ENCODE measurements at regions not wholly inside any gene's neighbourhood (a gene's known extent, or its start where the extent isn't known, plus 50 kb on each side); places are given as distances from the start of the nearest gene placed in this dataset.

GRCh38 chr11:71305451-71306125, 53.2 kb upstream of the SHANK2 start:
- no peak for TF ChIP-seq CTCF (IDR thresholded peaks at IDR 0.05; ENCODE audit: insufficient read depth, low read length, poor library complexity, severe bottlenecking)
- Histone ChIP-seq H3K36me3 (ENCODE audit: control insufficient read depth, insufficient read depth, low read length) (no peaks in the 10 kb centered on the region), H3K27me3 (replicated peaks; ENCODE audit: control insufficient read depth, insufficient read depth, low read length) (peaks cover 2% of the 10 kb centered on the region; the same call in 1 of the 2 replicates), H3K4me3 (replicated peaks; ENCODE audit: low read depth, low read length) (no peak overlapping the region)
- no peak for DNase-seq (ENCODE audit: extremely low read depth, insufficient read length)

GRCh38 chr11:71305041-71305440, 52.7 kb upstream of the SHANK2 start:
- no peak for DNase-seq (ENCODE audit: extremely low read depth, insufficient read length)
- TF ChIP-seq CTCF (IDR thresholded peaks at IDR 0.05; ENCODE audit: insufficient read depth, low read length, poor library complexity, severe bottlenecking): no peak

GRCh38 chr11:71304491-71304890, 52.1 kb upstream of the SHANK2 start:
- no peaks in the 10 kb centered on the region for H3K36me3 ChIP-seq (ENCODE audit: control insufficient read depth, insufficient read depth, low read length)
- no peak for TF ChIP-seq CTCF (IDR thresholded peaks at IDR 0.05; ENCODE audit: insufficient read depth, low read length, poor library complexity, severe bottlenecking)
- H3K4me3 ChIP-seq (replicated peaks; ENCODE audit: low read depth, low read length): no peak overlapping the region
- H3K27me3 ChIP-seq (replicated peaks; ENCODE audit: control insufficient read depth, insufficient read depth, low read length): peaks cover 2% of the 10 kb centered on the region; the same call in 1 of the 2 replicates
- DNase-seq (ENCODE audit: extremely low read depth, insufficient read length): no peak

More at GRCh38 chr11:71305041-71305440, 52.7 kb upstream of the SHANK2 start:
- Histone ChIP-seq H3K27me3 (replicated peaks; ENCODE audit: control insufficient read depth, insufficient read depth, low read length) (peaks cover 2% of the 10 kb centered on the region; the same call in 1 of the 2 replicates), H3K36me3 (ENCODE audit: control insufficient read depth, insufficient read depth, low read length) (no peaks in the 10 kb centered on the region), H3K4me3 (replicated peaks; ENCODE audit: low read depth, low read length) (no peak overlapping the region)

GRCh38 chr11:71304045-71304444, 51.7 kb upstream of the SHANK2 start:
- TF ChIP-seq CTCF (IDR thresholded peaks at IDR 0.05; ENCODE audit: insufficient read depth, low read length, poor library complexity, severe bottlenecking): no peak
- DNase-seq (ENCODE audit: extremely low read depth, insufficient read length): no peak
- H3K27me3 ChIP-seq (replicated peaks; ENCODE audit: control insufficient read depth, insufficient read depth, low read length): peaks cover 2% of the 10 kb centered on the region; the same call in 1 of the 2 replicates
- H3K36me3 ChIP-seq (ENCODE audit: control insufficient read depth, insufficient read depth, low read length): no peaks in the 10 kb centered on the region
- no peak overlapping the region for H3K4me3 ChIP-seq (replicated peaks; ENCODE audit: low read depth, low read length)

GRCh38 chr11:71302911-71303310, 50.5 kb upstream of the SHANK2 start:
- no peak overlapping the region for H3K4me3 ChIP-seq (replicated peaks; ENCODE audit: low read depth, low read length)
- no peak for DNase-seq (ENCODE audit: extremely low read depth, insufficient read length)
- TF ChIP-seq CTCF (IDR thresholded peaks at IDR 0.05; ENCODE audit: insufficient read depth, low read length, poor library complexity, severe bottlenecking): no peak
- no peaks in the 10 kb centered on the region for H3K36me3 ChIP-seq (ENCODE audit: control insufficient read depth, insufficient read depth, low read length)
- H3K27me3 ChIP-seq (replicated peaks; ENCODE audit: control insufficient read depth, insufficient read depth, low read length): peaks cover 2% of the 10 kb centered on the region; the same call in 1 of the 2 replicates
